ENCODE measurements at regions not wholly inside any gene's neighbourhood (a gene's known extent, or its start where the extent isn't known, plus 50 kb on each side); places are given as distances from the start of the nearest gene placed in this dataset.

DNA sequence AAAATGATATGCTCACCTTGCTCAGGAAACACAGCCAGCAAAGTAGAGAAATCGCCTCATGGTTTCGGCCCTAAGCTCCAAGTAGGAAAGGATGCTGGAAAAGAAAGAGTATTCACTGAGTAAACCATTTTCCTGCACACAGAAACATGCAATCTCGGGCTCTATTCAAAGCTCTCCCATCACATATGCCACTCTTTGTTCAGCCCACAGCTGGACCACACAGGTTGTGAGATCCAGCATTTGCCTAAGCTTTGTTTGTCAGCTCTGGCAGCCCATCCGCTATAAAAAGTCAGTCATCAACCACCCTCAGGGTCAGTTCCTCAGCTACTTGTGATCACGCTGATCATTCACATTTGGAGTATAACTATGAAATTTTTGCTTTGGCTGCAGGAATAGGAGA, 96.5 kb upstream of the SMARCA2 start:
- Histone ChIP-seq H3F3A (replicated peaks; ENCODE audit: low read depth) (no peaks in the 10 kb centered on the region), H3K27ac (ENCODE audit: low read depth) (no peak overlapping the region; the same call in 1 of the 2 replicates), H4K20me1 (replicated peaks; ENCODE audit: insufficient read depth) (no peaks in the 10 kb centered on the region), H3K4me3 (no peak overlapping the region), H3K36me3 (ENCODE audit: insufficient read depth) (no peaks in the 10 kb centered on the region), H3K9me2 (ENCODE audit: insufficient read depth) (no peaks in the 10 kb centered on the region), H2AFZ (peak overlapping the region; percentile 6; the same call in 1 of the 2 replicates), H3K79me2 (replicated peaks; ENCODE audit: insufficient read depth) (no peaks in the 10 kb centered on the region), H3K4me2 (no peak overlapping the region; the same call in 1 of the 2 replicates), H3K27me3 (ENCODE audit: insufficient read depth) (no peaks in the 10 kb centered on the region), H3K4me1 (ENCODE audit: insufficient read depth) (peaks cover 28% of the 10 kb centered on the region)
- H3K27me3 Mint-ChIP-seq (ENCODE audit: insufficient read depth, low read depth, poor library complexity): peaks cover 4% of the 10 kb centered on the region
- H3K9me3 Mint-ChIP-seq: no peaks in the 10 kb centered on the region
- TF ChIP-seq EZH2 (IDR thresholded peaks at IDR 0.05; ENCODE audit: low read depth, unreplicated experiment): no peak
- TF ChIP-seq ZNF114 (CRISPR knock-in tag; IDR thresholded peaks at IDR 0.05): no peak
- TF ChIP-seq CREB1 (CRISPR knock-in tag; IDR thresholded peaks at IDR 0.05; ENCODE audit: low read depth): no peak
- TF ChIP-seq, protein P1, sequence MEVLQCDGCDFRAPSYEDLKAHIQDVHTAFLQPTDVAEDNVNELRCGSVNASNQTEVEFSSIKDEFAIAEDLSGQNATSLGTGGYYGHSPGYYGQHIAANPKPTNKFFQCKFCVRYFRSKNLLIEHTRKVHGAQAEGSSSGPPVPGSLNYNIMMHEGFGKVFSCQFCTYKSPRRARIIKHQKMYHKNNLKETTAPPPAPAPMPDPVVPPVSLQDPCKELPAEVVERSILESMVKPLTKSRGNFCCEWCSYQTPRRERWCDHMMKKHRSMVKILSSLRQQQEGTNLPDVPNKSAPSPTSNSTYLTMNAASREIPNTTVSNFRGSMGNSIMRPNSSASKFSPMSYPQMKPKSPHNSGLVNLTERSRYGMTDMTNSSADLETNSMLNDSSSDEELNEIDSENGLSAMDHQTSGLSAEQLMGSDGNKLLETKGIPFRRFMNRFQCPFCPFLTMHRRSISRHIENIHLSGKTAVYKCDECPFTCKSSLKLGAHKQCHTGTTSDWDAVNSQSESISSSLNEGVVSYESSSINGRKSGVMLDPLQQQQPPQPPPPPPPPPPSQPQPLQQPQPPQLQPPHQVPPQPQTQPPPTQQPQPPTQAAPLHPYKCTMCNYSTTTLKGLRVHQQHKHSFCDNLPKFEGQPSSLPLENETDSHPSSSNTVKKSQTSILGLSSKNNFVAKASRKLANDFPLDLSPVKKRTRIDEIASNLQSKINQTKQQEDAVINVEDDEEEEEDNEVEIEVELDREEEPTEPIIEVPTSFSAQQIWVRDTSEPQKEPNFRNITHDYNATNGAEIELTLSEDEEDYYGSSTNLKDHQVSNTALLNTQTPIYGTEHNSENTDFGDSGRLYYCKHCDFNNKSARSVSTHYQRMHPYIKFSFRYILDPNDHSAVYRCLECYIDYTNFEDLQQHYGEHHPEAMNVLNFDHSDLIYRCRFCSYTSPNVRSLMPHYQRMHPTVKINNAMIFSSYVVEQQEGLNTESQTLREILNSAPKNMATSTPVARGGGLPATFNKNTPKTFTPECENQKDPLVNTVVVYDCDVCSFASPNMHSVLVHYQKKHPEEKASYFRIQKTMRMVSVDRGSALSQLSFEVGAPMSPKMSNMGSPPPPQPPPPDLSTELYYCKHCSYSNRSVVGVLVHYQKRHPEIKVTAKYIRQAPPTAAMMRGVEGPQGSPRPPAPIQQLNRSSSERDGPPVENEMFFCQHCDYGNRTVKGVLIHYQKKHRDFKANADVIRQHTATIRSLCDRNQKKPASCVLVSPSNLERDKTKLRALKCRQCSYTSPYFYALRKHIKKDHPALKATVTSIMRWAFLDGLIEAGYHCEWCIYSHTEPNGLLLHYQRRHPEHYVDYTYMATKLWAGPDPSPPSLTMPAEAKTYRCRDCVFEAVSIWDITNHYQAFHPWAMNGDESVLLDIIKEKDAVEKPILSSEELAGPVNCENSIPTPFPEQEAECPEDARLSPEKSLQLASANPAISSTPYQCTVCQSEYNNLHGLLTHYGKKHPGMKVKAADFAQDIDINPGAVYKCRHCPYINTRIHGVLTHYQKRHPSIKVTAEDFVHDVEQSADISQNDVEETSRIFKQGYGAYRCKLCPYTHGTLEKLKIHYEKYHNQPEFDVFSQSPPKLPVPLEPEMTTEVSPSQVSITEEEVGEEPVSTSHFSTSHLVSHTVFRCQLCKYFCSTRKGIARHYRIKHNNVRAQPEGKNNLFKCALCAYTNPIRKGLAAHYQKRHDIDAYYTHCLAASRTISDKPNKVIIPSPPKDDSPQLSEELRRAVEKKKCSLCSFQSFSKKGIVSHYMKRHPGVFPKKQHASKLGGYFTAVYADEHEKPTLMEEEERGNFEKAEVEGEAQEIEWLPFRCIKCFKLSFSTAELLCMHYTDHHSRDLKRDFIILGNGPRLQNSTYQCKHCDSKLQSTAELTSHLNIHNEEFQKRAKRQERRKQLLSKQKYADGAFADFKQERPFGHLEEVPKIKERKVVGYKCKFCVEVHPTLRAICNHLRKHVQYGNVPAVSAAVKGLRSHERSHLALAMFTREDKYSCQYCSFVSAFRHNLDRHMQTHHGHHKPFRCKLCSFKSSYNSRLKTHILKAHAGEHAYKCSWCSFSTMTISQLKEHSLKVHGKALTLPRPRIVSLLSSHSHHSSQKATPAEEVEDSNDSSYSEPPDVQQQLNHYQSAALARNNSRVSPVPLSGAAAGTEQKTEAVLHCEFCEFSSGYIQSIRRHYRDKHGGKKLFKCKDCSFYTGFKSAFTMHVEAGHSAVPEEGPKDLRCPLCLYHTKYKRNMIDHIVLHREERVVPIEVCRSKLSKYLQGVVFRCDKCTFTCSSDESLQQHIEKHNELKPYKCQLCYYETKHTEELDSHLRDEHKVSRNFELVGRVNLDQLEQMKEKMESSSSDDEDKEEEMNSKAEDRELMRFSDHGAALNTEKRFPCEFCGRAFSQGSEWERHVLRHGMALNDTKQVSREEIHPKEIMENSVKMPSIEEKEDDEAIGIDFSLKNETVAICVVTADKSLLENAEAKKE (CRISPR knock-in tag; IDR thresholded peaks at IDR 0.05): no peak
- TF ChIP-seq, protein P2, sequence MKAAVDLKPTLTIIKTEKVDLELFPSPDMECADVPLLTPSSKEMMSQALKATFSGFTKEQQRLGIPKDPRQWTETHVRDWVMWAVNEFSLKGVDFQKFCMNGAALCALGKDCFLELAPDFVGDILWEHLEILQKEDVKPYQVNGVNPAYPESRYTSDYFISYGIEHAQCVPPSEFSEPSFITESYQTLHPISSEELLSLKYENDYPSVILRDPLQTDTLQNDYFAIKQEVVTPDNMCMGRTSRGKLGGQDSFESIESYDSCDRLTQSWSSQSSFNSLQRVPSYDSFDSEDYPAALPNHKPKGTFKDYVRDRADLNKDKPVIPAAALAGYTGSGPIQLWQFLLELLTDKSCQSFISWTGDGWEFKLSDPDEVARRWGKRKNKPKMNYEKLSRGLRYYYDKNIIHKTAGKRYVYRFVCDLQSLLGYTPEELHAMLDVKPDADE (IDR thresholded peaks at IDR 0.05): no peak
- TF ChIP-seq, protein P3, sequence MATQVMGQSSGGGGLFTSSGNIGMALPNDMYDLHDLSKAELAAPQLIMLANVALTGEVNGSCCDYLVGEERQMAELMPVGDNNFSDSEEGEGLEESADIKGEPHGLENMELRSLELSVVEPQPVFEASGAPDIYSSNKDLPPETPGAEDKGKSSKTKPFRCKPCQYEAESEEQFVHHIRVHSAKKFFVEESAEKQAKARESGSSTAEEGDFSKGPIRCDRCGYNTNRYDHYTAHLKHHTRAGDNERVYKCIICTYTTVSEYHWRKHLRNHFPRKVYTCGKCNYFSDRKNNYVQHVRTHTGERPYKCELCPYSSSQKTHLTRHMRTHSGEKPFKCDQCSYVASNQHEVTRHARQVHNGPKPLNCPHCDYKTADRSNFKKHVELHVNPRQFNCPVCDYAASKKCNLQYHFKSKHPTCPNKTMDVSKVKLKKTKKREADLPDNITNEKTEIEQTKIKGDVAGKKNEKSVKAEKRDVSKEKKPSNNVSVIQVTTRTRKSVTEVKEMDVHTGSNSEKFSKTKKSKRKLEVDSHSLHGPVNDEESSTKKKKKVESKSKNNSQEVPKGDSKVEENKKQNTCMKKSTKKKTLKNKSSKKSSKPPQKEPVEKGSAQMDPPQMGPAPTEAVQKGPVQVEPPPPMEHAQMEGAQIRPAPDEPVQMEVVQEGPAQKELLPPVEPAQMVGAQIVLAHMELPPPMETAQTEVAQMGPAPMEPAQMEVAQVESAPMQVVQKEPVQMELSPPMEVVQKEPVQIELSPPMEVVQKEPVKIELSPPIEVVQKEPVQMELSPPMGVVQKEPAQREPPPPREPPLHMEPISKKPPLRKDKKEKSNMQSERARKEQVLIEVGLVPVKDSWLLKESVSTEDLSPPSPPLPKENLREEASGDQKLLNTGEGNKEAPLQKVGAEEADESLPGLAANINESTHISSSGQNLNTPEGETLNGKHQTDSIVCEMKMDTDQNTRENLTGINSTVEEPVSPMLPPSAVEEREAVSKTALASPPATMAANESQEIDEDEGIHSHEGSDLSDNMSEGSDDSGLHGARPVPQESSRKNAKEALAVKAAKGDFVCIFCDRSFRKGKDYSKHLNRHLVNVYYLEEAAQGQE (IDR thresholded peaks at IDR 0.05; ENCODE audit: unreplicated experiment): no peak
- TF ChIP-seq EZH2phosphoT487 (IDR thresholded peaks at IDR 0.05; ENCODE audit: unreplicated experiment): no peak
- TF ChIP-seq POLR2AphosphoS5 (IDR thresholded peaks at IDR 0.05; ENCODE audit: low read depth): no peak
- no peak for TF ChIP-seq NANOG (IDR thresholded peaks at IDR 0.05; ENCODE audit: borderline replicate concordance)
- peaks cover 23% of the 10 kb centered on the region for H3K4me1 Mint-ChIP-seq
- H3K36me3 Mint-ChIP-seq (ENCODE audit: low read depth): no peaks in the 10 kb centered on the region; the same call in 2 of the 3 replicates
- peak; percentile 47 for DNase-seq (ENCODE audit: low spot score)
- H3K27ac Mint-ChIP-seq: no peak overlapping the region
- ATAC-seq: peak; percentile 71
- no peak overlapping the region for H3K4me3 Mint-ChIP-seq

All from GM23338 (cell line).